ENCODE measurements at regions not wholly inside any gene's neighbourhood (a gene's known extent, or its start where the extent isn't known, plus 50 kb on each side); places are given as distances from the start of the nearest gene placed in this dataset.

GRCh38 chr6:100261486-100261885 lies 203.2 kb downstream of the SIM1 start:
- DNase-seq (no peak), ATAC-seq (no peak)
- WGBS, 4 donors: 79 to 90% (median 87%) methylated on average over 2 of the region's 2 CpGs
- H3K9me3 ChIP-seq: no peaks in the 10 kb centered on the region
- TF ChIP-seq CTCF (IDR thresholded peaks at IDR 0.05) (no peak), POLR2A (IDR thresholded peaks at IDR 0.05) (no peak)
- H3K4me1 ChIP-seq: no peaks in the 10 kb centered on the region
- intact Hi-C loops (cut with DNase I): no loop called here
- no peak overlapping the region for H3K27ac ChIP-seq
- no peak overlapping the region for H3K4me3 ChIP-seq
- H3K27me3 ChIP-seq: no peaks in the 10 kb centered on the region
- no peaks in the 10 kb centered on the region for H3K36me3 ChIP-seq

- no peaks in the 10 kb centered on the region for H3K9me3 ChIP-seq
- no peak overlapping the region for H3K4me3 ChIP-seq
- no peaks in the 10 kb centered on the region for H3K27me3 ChIP-seq
- ATAC-seq (no peak), DNase-seq (no peak)
- no peak overlapping the region for H3K27ac ChIP-seq
- intact Hi-C loops (cut with DNase I): no loop called here
- TF ChIP-seq CTCF (IDR thresholded peaks at IDR 0.05) (no peak), POLR2A (IDR thresholded peaks at IDR 0.05) (no peak)
- H3K36me3 ChIP-seq: no peaks in the 10 kb centered on the region
- no peaks in the 10 kb centered on the region for H3K4me1 ChIP-seq
Measured at GRCh38 chr6:100260584-100260983, 204.1 kb downstream of the SIM1 start.

- Histone ChIP-seq H3K27ac (no peak overlapping the region), H3K36me3 (no peaks in the 10 kb centered on the region), H3K9me3 (no peaks in the 10 kb centered on the region), H3K27me3 (no peaks in the 10 kb centered on the region), H3K4me1 (no peaks in the 10 kb centered on the region), H3K4me3 (no peak overlapping the region)
- DNase-seq (no peak), ATAC-seq (no peak)
- intact Hi-C loops (cut with DNase I): no loop called here
- WGBS, 4 donors: 46 to 65% (median 61%) methylated on average over 3 of the region's 3 CpGs
- no peak for TF ChIP-seq CTCF (IDR thresholded peaks at IDR 0.05)
- TF ChIP-seq POLR2A (IDR thresholded peaks at IDR 0.05): no peak
Measured at GRCh38 chr6:100259865-100260264, 204.9 kb downstream of the SIM1 start.

- H3K36me3 ChIP-seq: no peaks in the 10 kb centered on the region
- no peaks in the 10 kb centered on the region for H3K4me1 ChIP-seq
- H3K9me3 ChIP-seq: no peaks in the 10 kb centered on the region
- no peak overlapping the region for H3K27ac ChIP-seq
- no peak for DNase-seq
- WGBS, 4 donors: 68 to 79% (median 71%) methylated on average over 2 of the region's 2 CpGs
- no peaks in the 10 kb centered on the region for H3K27me3 ChIP-seq
- no peak for TF ChIP-seq POLR2A (IDR thresholded peaks at IDR 0.05)
- no peak for TF ChIP-seq CTCF (IDR thresholded peaks at IDR 0.05)
- no peak for ATAC-seq
- intact Hi-C loops (cut with DNase I): no loop called here
- H3K4me3 ChIP-seq: no peak overlapping the region
Measured at GRCh38 chr6:100258752-100259151, 206.0 kb downstream of the SIM1 start.

All from heart left ventricle (tissue), 16 donors.